CD1c-positive myeloid dendritic cell (primary cell): ENCODE measurements at regions not wholly inside any gene's neighbourhood (a gene's known extent, or its start where the extent isn't known, plus 50 kb on each side); places are given as distances from the start of the nearest gene placed in this dataset.

Experiments used
- DNase-seq: peaks from one replicate; pipeline ENCODE4 v3.0.0-alpha.2; 2016; ENCODE audit errors: extremely low spot score

DNA sequence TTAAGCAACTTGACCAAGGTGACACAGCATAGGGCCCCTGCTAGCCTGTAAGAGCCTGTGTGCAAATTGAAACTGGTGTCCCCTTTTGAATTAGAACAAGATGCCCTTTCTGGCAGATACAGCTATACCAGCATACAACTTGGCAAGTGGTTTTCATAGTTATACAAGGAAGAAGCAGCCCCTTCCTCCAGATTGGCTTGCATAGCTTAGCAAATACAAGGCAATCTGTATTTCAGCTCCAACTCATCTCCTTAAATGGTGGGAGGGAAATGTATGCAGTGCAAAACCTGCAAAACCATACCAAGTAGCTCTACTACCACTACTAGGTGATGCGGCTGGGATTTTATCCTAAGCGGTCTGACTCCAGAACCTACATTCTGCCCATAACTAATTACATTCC, 427.1 kb downstream of the HAPSTR1 start:
- DNase-seq = no peak

DNA sequence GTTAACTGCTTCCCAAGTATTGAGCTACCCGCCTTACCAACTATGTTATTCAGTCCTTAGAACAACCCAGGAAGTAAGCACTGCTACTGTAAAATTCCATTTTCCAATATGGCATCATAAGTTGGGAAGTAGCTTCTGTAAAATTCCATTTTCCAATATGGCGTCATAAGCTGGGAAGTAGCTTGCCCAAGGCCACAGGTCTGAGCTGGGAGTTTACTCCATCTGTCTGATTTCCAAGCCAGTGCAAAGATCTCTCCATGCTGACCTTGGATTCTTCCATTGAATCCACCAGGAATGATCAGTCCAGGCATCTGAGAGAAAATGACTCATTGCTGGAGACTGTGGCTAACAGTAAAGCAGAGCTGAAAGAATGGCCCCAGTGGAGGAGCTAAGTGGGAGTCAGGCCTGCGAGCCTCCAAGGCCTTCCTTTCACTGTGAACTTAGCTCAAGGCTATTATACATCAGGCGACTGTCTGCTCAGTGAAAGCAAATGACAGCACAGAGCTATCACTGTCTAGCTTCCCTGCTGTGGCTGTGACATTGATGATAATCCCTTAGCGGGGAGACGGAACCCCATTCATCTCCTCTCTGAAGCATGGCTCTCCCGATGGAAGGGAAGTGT, 430.4 kb downstream of the HAPSTR1 start:
- no peak for DNase-seq

DNA sequence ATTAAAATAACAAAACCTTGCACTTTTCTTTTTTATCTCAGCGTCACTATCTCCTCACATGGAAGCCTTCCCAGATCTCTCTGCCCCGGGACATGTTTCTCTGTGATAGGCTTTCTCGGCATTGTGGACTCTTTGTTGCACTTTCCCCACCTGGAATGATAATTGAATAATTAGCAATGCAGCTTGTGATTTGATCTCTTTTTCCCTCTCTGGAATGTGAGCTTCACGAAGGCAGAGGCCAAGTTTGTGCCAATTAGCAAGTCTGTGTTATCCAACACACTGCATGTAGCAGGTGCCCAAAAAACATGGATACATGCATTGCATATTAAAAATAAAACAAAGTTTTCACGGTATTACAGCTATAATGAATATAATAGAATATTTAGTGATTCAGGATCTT, 431.2 kb downstream of the HAPSTR1 start:
- no peak for DNase-seq

DNA sequence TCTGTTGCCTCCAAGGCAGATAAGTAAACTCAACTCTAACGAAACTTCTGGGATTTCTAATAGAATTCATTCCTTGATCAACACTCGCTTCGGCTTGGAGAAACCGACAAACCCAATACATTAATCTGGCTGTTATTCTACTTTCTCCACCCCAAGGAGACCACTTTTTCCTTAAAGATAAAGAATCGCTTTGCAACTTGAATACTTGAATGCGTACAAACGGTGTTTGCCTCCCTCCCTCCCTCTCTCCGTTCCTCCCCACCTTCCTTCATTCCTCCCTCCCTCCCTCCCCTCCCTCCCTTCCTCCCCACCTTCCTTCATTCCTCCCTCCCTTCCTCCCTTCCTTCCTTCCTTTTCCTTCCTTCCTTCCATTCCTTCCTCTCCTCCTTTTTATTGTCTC, 432.6 kb downstream of the HAPSTR1 start:
- DNase-seq = no peak

DNA sequence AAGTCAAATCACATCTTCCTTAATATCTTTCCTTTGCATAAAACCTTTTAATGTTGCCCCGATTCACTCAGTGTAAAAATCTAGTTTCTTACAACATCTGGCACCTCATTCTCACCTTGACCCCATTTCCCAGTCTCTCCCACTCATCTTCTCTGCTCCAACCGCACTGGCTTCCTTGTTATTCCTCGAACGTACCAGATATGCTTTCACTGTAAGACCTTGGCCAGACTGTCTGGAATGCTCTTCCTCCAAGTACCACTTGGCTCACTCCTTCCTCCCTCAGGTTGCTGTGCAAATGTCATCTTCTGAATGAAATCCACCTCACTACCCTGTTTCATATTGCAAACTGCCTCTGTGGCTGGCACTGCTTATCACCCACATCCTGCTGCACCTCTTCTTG, 433.6 kb downstream of the HAPSTR1 start:
- no peak for DNase-seq

DNA sequence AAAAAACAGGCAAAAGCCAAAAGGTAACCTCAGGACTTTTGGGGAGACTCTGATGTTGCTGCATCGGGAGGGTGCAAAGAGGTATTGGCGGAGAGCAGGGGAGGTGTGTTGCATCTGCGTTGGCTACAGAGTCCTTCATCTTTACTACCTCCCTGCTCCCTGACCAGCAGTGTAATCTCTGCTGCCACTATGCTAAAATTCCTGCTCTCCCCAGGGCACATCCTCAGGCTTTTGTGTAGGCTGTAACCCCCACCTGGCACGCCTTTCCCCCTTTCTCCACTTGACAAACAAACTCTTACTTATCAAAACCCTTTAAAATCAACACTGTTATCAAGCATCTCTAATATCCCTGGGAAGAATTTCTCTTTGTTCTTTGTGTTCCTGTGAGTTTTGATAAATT, 435.3 kb downstream of the HAPSTR1 start:
- no peak for DNase-seq

DNA sequence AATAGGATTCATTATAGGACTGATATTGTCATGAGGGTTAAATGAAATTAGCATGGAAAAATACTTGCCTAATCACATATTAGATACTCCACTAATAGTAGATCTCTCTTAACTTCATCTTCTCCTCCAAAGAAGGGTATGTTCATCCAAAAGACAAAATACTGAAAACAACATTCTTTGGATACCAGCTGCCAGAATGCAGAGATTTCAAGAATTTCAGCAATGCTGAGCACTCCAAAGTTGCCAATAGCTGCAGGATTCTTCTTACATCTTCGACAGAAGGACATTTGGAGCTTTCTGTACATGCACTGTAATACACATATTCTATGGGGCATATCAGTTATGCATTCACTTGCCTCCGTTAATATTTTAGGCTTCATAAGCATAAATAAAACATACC, 436.5 kb downstream of the HAPSTR1 start:
- DNase-seq = no peak

DNA sequence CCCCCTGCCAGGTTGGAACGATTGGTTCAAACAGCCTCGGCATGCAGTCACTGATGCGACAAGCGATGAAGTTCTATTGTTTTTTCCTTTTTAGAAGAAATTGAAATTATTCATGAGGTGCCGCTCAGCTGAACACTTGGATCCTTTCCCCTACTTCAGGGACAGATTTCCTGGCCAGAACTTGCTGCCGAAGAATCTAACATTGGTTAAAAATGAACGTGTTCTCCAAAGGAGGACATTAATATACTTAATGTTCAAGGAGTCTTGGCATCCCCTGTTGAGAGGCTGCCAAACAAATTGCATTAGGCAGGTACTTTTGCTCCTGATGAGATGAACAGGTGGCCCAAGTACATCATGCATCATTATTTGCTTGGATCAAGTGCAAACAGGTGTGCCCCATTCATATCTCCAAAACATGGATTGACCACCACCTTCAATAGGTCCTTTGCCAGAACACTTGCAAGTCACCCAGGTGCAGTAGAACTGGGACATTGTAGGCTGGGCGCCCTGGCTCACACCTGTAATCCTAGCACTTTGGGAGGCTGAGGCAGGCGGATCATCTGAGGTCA, 437.2 kb downstream of the HAPSTR1 start:
- no peak for DNase-seq

DNA sequence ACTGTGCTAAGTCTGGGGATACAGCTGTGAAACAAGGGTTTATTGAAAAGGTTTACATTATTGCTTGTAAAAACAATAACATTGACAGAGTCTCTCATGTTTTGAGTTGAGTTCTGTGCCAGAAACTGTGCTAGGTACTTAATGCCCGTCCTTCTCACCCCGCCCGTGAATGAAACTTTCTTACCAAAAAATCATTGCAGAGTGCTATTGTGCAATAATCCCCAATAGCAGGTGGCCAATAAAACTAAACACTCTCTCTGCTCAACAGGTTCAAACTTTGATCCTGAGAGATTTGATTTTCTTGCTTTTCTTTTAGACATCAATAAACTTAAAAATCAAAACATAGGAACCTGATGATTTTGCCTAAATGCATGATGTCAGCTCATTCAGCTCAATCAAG, 441.6 kb downstream of the HAPSTR1 start:
- no peak for DNase-seq

DNA sequence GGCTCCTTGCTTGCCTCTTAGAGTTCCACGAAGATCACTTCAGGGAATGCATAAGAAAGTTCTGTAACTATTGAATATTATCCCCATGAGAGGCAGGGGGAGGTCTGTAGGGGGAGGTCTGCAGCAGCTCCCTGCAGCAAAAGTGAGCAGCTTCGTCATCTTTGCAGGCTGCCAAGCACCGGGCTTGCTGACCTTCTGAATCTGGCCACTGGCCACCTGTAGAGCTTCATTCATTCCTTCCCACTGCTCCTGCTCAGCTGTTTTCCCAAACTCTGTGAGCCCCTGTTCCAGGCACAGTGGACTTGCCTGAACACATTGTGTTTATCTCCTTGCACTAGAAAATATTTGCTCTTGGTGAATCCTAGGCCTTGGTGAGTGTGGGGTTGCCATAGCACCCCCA, 443.3 kb downstream of the HAPSTR1 start:
- DNase-seq = no peak

DNA sequence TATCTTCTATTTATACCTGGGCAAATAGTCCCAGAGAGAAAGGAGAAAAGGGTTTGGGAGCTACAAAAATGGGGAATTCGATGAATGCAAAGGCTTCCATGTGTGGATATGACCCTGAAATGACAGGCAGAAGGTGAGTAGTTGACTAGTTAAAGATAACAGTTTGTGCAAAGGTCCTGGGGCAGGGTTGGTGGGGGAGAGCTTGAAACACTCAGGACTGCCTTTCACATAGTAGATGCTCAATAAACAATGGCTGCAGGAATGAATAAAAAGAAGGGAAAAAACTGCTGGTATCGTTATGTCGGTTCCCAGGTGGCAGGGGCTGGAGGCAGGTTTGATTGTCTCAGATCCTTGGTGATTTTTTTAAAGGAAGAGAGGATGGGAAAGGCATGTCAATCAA, 445.5 kb downstream of the HAPSTR1 start:
- no peak for DNase-seq

DNA sequence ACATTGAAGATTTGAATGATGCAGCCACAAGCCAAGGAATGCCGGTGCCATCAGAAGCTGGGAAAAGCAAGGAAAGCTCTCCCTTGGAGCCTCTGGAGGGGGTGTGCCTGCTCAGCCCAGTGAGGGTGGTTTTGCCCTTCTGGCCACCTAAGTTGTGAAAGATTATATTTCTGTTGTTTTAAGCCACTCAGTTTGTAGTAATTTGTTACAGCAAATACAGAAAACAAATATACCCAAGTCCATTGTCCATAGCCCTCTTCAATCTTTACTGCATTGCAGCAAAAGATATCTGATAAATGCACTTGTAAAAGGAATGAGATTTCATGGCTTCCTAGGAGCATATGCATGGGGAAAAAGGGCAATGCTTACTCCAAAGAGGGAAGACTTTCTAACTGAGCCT, 447.9 kb downstream of the HAPSTR1 start:
- no peak for DNase-seq

DNA sequence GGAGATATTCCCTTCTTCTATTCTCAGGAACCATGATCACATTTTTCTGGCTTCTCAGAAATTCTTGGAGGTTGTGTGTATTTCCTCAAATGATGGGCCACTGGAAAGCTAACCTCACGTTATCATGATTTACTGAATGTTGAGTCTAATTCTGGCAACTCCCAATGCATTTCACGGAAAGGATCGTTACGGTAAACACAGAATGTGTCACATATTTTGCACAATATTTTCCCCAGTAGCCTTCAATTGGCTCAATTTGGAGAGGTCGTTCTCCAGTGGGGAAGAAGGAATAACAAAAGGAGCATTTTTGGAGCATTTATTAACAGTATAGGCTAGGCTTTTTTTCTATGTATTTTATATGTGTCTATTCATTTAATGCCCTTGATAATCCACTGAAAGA, 450.3 kb downstream of the HAPSTR1 start:
- DNase-seq = no peak

DNA sequence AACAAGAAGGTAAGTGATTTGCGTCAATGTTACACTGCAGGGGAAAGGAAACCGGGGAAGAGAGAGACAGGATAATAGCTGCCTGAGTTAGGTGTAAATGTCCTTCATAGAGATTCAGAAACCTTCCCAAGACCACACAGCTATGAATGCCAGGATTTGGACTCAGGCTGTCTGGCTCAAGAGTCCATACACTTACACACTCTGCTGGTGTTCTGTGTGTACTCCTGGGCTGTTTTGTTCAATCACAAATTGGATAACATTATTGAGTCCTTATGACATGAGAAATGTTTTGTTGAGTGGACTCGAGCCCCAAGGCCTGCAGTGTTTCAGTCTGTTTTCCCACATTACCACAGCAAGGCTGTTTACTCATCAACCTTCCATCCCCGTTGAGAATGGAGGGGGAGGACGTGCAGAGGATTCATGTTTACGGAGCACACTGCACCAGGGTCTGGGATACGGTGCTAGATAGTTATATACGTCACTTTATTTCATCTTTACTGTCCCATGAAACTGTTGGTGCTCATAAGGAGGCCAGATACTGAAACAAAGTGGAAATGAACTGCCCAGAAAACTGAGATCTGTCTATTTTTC, 450.8 kb downstream of the HAPSTR1 start:
- no peak for DNase-seq

DNA sequence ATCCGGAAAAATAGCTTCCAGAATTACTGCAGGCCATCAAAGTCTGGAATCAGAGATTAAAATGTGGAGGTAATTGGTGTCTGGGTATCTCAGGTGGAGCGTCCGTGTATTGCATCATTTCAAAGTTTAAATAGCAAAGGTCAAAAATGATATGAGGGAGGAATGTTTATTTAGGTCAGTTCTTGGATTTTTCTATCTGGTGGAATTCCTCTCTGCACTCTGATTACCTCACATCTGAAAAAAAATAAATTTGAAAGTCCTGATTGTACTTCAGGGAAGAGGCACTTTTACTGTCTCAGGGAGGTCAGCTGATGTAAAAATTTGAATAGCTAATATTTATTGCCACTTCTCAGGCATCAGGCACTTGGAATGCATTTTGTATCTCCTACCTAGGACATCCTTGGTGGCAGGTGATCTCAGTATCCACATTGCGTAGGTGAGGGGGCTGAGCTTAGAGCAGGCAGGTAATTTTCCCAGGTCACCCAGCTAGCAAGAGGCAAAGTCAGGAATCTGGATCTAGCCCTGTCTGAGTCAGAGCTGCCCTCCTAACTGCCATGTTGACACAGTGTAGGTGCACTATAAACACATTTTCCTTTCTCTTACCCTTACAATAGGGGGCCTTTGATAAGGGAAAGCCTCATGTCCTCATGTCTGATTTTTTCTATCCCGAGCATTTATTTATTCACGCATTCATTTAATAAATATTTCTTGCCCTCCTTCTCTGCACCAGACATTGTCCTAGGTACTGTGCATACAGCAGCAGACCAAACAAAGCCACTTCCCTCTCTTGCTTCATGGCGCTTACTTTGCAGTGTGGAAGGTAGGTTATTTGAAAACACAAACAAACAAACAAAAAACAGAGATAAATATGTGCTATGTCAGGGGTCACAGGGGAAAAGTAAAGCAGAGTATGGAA, 454.3 kb downstream of the HAPSTR1 start:
- no peak for DNase-seq

DNA sequence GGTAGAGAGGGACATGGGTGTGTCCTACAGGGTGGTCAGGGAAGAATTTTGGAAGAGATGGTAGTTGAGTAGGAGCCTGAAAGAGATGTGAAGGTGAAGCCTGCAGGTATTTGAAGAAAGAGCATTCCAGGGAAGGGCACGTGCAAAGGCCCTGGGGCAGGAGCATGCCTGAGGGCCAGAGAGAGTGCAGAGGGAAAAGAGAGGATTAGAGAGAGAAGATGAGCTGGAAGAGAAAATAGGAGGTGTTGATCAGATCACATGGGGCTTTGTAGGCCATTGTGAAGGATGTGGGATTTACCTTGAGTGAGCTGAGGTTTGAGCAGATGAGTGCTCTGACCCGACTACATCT, 455.0 kb downstream of the HAPSTR1 start:
- no peak for DNase-seq

DNA sequence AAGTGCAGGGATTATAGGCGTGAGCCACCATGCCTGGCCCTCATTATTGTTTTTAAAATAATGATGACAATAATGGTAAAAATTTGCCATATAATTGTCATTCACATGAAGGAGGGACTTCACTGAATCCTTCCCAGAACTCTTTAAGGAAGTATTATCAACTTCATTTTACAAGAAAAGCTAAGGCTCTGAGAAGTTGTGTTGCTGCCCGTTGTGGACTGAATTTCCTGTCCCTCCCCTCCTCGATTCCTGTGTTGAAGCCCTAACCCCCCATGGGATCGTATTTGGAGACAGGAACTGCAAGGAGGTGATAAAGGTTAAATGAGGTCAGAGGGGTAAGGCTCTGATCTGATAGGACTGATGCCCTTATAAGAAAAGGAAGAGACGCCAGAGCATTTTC, 458.0 kb downstream of the HAPSTR1 start:
- no peak for DNase-seq

DNA sequence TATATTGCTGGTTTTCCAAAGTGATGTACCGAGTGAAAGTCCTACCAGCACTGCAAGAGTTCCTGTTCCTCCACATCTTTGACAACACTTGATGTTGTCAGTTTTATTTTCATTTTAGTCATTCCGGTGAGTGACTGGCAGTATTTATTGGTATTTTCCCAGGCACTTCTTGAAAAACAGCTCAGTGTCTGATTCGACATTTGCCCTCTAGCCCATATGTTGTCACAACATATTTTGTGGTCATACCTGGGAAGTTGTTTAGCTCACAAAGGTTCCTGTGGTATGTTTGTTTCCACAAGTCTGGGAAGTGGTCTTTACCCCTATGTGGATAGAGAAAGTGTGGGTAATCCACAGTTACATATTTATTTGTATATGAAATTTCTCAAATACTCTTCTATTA, 463.6 kb downstream of the HAPSTR1 start:
- no peak for DNase-seq

DNA sequence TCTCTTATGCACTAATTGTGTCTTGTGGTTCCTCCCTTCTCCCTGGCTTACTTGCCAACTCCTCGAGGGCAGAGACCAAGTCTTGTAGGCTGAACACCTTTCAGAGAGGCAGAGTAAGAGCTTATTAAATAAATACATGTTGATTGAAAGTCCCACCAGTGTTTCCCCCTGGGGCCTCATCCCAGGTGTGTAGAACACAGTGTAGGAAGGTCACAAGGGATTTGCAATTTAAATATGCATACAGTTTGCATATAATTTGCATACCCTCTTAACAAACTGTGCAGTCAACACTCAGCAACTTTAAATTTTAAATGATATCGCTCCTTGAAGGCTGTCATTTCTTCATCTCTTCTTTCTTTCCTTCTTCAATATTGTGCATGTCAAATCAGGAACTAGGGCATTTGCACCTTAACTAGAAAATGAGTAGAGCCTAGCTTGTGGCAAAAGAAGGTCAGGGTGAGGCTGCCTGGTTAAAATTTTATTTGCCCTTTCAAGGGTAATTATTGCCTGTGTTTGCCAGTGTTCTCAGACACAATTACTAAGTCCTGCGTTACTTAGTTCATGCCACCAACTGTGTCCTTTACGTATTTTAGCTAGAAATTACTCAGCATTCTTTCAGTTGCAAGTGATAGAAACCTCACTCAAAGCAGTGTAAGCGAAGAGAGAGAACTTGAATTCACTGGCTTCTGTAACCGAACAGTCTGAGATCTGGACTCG, 465.7 kb downstream of the HAPSTR1 start:
- DNase-seq = no peak

DNA sequence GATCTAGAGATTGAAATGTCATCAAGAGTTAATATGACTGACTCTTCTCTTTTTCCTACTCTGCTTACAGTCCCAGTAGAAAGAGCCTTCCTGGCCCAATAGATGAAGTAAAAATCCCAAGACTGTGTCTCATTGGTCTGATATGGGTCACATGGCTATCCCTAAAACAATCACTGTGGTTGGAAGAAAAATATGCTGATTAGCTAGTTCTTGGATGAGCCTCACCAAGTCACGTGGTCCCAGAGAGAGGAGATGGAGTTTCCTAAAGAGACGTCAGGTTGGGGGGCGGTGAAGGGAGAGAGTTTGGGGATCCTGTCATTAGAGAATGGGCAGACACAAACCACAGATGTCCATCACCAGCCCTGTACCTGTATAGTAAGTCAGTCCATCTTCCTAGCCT, 466.3 kb downstream of the HAPSTR1 start:
- DNase-seq = no peak

DNA sequence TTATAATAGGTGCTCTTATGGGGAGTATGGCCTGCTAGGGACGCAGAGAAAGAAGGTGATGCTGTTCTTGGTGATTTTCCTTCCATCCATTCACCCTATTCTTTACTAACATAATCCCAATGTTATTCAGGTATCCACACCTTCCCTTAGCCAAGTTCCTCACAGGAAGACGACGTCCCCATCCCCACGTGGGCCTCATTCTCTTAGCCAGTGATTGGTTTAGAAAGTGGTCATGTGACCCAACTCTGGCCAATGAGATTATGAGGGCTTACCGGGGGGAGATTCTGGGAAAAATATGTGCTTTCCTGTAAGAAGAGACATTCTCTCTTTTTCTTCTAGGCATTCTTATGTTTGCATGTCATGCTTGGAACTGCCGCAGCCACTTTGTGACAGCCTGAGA, 474.7 kb downstream of the HAPSTR1 start:
- no peak for DNase-seq

DNA sequence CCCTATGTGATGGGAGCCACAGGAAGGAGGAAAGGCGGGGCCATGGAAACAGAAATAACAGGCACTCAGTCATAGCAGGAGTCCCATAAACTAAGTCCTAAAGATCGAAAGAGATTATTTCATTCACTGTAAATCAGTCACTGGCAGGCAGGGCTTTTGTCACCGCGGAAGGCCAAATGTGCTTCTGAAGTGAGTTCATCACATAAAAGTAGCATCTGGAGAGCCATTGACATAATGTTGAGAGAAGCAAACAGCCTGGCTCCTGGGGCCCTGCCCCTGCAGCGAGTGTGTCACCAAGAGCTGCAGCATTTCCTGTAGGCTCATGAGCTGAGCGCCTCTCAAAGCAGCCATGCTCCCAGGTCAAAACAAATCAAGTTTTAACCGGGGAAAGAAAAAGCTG, 476.2 kb downstream of the HAPSTR1 start:
- DNase-seq = no peak
